ENCODE measurements at regions not wholly inside any gene's neighbourhood (a gene's known extent, or its start where the extent isn't known, plus 50 kb on each side); places are given as distances from the start of the nearest gene placed in this dataset.

DNA sequence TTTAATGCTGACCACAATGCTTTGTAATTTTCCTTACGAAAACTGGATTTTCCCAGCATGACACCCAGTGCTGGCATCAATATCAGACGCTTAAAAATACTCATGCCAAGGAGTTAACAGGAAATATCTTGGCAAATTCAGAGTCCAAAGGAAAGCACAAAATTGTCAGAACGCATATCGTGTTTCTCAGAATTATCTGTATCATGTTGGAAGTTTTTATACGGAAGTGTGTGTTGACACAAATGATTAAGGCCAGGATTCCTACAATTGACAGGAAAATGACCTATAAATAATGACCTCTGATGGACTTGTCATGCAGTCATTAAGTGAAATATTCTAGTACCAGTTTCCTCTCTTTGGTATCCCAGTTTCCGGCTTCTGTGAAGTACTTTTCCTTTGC is 132.1 kb upstream of the TLL1 start:
- peaks cover 5% of the 10 kb centered on the region for H3K9me3 Mint-ChIP-seq
- H3K36me3 Mint-ChIP-seq (ENCODE audit: low read depth) = no peaks in the 10 kb centered on the region
- no peak overlapping the region for H3K27ac Mint-ChIP-seq
- no peaks in the 10 kb centered on the region for H3K4me1 Mint-ChIP-seq
- no peak for ATAC-seq
- no peak overlapping the region for H3K4me3 Mint-ChIP-seq
- DNase-seq = no peak
- H3K27me3 Mint-ChIP-seq = no peaks in the 10 kb centered on the region

DNA sequence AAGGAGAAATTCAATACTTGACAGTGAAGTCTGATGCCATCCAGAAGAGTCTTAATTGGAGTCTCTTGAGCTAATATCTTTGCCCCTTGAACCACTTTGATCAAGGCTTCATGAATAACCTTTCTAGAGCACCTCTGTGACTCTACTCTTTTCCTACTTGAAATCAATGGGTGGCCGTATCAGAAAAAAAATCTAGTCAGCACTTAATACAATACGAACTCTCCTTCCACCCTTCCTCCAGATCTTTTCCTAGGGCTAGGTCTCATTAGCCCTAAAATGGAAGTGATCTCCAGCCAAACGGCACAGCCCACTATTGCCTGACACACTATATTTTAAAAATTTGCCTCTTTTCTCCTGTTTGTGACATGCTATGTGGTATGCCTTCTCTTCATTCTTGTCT is 129.6 kb upstream of the TLL1 start:
- Mint-ChIP-seq H3K4me3 (no peak overlapping the region), H3K27me3 (no peaks in the 10 kb centered on the region), H3K9me3 (no peaks in the 10 kb centered on the region), H3K36me3 (ENCODE audit: low read depth) (no peaks in the 10 kb centered on the region), H3K27ac (no peak overlapping the region), H3K4me1 (no peaks in the 10 kb centered on the region)
- ATAC-seq (no peak), DNase-seq (no peak)

DNA sequence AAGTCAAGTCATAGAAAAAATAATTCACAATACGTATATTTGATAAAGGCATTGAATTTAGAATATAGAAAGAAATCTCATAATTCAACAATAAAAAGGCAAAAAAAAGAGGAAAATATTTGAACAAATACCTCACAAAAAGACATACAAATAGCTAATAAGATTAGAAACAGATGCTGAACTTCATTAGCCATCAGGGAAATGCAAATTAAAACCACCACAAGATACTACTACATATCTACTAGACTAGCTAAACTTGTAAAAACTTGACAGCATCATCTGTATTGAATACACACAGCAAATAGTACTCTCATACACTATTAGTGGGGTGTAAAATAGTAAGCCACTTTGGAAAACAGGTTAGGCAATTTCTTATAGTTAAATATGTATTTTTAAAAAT is 128.7 kb upstream of the TLL1 start:
- Mint-ChIP-seq H3K27me3 (no peaks in the 10 kb centered on the region), H3K9me3 (no peaks in the 10 kb centered on the region), H3K4me3 (no peak overlapping the region), H3K4me1 (no peaks in the 10 kb centered on the region), H3K36me3 (ENCODE audit: low read depth) (no peaks in the 10 kb centered on the region), H3K27ac (no peak overlapping the region)
- no peak for ATAC-seq
- DNase-seq = no peak

DNA sequence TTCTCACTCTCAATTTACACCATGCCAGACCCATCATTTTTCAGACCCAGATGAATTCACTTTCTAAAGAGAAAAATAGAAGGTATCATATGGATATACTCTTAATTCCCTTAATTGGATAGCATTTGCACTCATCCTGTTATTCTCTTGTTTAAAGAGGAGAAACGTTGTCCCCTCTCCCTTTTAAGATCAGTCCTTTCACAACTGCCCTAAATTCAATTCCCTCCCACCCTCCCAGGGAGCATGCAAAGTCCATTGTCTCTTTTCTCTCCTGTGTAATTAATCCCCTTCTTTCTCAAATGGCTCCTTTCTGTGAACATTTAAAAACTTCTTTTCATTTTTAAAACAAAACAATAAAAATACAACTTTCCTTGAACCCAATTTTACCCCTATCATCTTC is 124.7 kb upstream of the TLL1 start:
- Mint-ChIP-seq H3K27ac (no peak overlapping the region), H3K4me1 (no peaks in the 10 kb centered on the region), H3K4me3 (no peak overlapping the region), H3K36me3 (ENCODE audit: low read depth) (no peaks in the 10 kb centered on the region), H3K9me3 (peaks cover 9% of the 10 kb centered on the region), H3K27me3 (no peaks in the 10 kb centered on the region)
- ATAC-seq = no peak
- DNase-seq = no peak

DNA sequence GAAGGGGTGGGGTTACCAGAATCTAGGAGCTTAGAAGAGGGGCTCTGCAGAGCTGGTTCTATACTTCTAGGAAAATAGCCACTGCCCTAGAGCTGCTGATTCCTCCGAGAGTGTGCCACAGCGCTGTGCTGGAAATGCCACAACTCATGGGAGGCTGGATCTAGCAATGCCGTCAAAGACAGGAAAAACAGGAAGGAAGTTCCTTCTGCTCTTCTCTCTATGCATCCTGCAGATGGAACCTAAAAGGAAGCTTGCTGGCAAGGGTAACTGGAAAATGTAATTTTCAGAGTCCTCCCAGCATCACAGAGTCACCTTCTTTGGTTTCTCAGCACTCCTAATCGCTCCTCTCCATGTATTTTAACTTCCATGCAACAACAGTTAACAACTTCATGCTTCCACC is 121.2 kb upstream of the TLL1 start:
- Mint-ChIP-seq H3K9me3 (peaks cover 9% of the 10 kb centered on the region), H3K36me3 (ENCODE audit: low read depth) (no peaks in the 10 kb centered on the region), H3K27me3 (no peaks in the 10 kb centered on the region), H3K27ac (no peak overlapping the region), H3K4me1 (no peaks in the 10 kb centered on the region), H3K4me3 (no peak overlapping the region)
- ATAC-seq (no peak), DNase-seq (no peak)

DNA sequence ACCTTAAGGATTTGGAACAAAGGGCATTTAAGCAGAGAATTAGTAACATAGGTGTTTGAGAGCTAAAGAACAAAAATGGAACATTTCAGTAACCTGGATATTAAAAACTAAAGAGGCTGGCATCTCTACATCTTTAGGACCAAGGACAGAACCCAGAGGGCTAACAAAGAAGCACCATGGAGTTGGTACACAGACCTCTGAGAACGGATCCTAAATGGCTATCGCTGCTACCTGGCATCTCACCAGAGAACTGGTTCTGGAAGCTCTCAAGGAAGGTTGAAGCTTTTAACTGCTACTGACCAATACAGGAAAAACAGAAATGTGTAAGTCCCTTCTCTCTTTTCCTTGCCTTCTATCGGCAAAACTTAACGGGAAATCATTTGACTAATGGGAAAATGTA is 118.4 kb upstream of the TLL1 start:
- Mint-ChIP-seq H3K36me3 (ENCODE audit: low read depth) (no peaks in the 10 kb centered on the region), H3K4me3 (no peak overlapping the region), H3K27me3 (no peaks in the 10 kb centered on the region), H3K4me1 (no peaks in the 10 kb centered on the region), H3K9me3 (peaks cover 9% of the 10 kb centered on the region), H3K27ac (no peak overlapping the region)
- no peak for ATAC-seq
- no peak for DNase-seq

DNA sequence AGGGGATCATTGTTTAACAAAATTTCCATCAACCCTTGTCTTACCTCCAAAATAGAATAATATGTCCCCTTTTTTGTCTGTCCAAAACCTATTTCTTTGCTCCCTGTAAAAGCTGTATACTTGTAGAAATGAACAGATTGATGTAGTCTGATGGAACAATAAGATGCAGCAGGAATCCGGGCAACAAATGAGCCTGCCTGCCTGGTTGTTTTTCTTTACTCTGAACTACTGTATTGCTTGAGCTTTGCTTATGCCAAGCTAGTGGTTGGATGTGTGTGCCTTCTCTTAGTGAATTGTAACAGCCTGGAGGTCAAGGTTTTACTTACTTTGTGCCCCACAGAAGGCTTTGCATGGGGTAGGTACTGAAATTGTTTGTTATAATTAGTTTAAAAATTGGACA is 116.2 kb upstream of the TLL1 start:
- Mint-ChIP-seq H3K27me3 (no peaks in the 10 kb centered on the region), H3K36me3 (ENCODE audit: low read depth) (no peaks in the 10 kb centered on the region), H3K4me3 (no peak overlapping the region), H3K9me3 (no peaks in the 10 kb centered on the region), H3K27ac (no peak overlapping the region), H3K4me1 (no peaks in the 10 kb centered on the region)
- DNase-seq (no peak), ATAC-seq (no peak)

DNA sequence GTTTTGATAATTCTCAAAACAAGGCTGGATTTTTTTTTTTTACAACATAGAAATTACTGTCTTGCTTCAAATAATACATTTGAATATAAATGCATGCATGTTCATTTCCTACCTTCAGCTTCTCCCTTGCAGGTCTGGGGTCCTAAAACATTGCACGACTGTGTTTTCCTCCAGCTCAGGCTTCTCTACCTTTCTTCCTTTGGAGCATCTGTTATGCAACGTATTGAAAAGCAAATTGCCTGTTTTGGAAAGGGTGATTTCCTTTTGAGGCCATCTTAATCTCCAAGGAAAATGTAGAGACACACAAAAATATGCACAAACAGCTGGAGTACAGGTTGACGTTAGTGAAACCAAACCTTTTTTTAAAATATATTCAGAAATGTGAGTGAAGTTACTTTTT is 115.6 kb upstream of the TLL1 start:
- Mint-ChIP-seq H3K4me3 (no peak overlapping the region), H3K9me3 (no peaks in the 10 kb centered on the region), H3K4me1 (no peaks in the 10 kb centered on the region), H3K27ac (no peak overlapping the region), H3K36me3 (ENCODE audit: low read depth) (no peaks in the 10 kb centered on the region), H3K27me3 (no peaks in the 10 kb centered on the region)
- DNase-seq (no peak), ATAC-seq (no peak)

DNA sequence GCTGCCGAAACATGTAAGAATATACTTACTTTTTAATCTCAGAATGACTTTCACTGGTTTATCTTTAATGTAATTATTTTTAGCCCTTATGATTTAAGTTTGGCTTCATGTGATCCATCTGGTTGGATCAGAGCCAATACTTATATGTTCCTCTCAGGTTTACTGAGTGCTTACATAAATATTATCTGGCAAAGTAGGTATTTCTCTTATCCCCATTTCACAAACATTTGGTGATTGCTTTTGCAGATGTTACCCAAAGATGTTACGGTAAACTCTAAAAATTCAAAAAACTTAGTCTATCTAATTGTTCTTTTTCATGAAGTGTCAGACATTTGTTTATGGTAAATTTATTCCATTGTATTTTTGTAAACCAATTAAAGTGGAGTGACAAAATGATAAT is 115.0 kb upstream of the TLL1 start:
- Mint-ChIP-seq H3K27ac (no peak overlapping the region), H3K9me3 (no peaks in the 10 kb centered on the region), H3K36me3 (ENCODE audit: low read depth) (no peaks in the 10 kb centered on the region), H3K4me1 (no peaks in the 10 kb centered on the region), H3K4me3 (no peak overlapping the region), H3K27me3 (no peaks in the 10 kb centered on the region)
- DNase-seq = no peak
- no peak for ATAC-seq

DNA sequence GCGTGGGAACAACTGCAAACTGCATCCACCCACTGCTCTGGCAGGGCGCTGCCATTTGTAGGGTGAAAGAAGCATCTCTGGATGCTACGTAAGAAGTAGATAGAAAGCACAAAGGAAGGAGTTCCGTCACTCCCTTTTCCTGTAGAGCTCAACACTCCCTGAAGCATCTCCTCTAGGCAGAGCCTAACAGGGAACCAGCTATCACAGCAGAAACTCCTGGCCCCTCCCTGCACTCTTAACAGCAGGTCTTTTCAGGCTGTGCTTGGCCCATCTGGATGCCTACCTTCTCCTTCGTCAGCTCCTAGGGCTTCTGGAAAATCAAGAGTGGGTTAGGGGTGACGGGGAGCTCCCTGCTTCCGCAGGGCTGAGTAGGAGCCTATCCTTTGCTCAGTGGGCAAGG is 112.9 kb upstream of the TLL1 start:
- Mint-ChIP-seq H3K4me1 (no peaks in the 10 kb centered on the region), H3K4me3 (no peak overlapping the region), H3K9me3 (no peaks in the 10 kb centered on the region), H3K36me3 (ENCODE audit: low read depth) (no peaks in the 10 kb centered on the region), H3K27me3 (no peaks in the 10 kb centered on the region), H3K27ac (no peak overlapping the region)
- ATAC-seq (no peak), DNase-seq (no peak)

DNA sequence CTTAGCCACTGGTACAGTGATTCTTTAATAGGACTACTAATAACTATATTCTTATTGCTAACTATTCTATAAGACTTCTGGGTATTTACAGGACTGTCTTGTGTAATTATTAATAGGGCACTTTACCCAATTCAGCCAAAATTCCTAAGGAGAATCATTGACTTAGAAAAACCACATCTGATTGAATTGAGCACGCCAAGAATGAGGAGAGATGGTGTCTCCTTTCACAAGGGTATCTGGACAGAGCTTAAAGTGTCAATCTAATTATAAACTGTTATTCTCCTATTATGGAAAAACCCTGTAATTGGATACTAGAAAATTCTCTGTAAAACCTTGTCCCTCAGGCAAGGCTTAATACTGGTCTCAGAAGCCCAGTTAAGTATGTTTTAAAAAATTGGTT is 111.1 kb upstream of the TLL1 start:
- H3K4me1 Mint-ChIP-seq = no peaks in the 10 kb centered on the region
- H3K9me3 Mint-ChIP-seq = no peaks in the 10 kb centered on the region
- DNase-seq = no peak
- no peak overlapping the region for H3K27ac Mint-ChIP-seq
- no peak for ATAC-seq
- no peaks in the 10 kb centered on the region for H3K36me3 Mint-ChIP-seq (ENCODE audit: low read depth)
- no peaks in the 10 kb centered on the region for H3K27me3 Mint-ChIP-seq
- no peak overlapping the region for H3K4me3 Mint-ChIP-seq

DNA sequence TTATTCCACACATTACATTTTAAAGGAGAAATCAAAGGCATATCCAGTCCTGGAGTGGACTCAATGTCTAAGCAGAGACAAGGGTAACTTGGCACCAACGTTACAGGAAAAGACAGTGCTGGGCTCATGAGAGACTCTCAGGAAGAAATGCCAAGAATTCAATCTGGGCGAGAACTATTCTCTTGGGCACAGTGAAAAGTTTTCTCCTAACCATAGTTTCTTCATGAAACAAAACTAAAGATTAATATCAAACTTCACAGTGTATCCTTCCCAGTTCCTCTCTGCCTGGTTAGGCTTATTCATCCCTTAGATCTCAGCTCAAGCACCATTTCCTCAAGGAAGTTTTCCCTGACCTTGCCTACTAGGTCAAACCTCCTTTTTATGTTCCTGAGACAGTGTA is 109.4 kb upstream of the TLL1 start:
- Mint-ChIP-seq H3K27me3 (no peaks in the 10 kb centered on the region), H3K4me3 (no peak overlapping the region), H3K27ac (no peak overlapping the region), H3K4me1 (no peaks in the 10 kb centered on the region), H3K36me3 (ENCODE audit: low read depth) (no peaks in the 10 kb centered on the region), H3K9me3 (no peaks in the 10 kb centered on the region)
- no peak for ATAC-seq
- no peak for DNase-seq

DNA sequence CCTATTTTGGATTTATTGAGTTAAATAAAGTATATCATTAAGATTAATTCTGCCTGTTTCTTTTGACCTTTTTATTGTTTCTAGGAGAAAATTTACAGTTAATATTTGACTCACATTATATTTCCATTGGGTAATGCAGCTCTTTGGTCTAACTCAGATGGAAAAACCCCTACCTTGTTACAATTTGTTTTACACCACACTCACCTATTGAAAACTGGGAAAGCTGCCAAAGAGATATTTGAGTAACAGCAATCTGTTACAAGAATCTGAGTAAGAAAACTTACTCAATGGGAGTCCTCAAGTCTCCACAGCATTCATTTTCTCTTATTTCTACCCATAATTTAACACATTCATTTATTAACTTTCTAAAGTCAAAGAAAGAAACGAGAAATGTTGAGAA is 108.0 kb upstream of the TLL1 start:
- no peaks in the 10 kb centered on the region for H3K36me3 Mint-ChIP-seq (ENCODE audit: low read depth)
- no peak for DNase-seq
- H3K27ac Mint-ChIP-seq = no peak overlapping the region
- no peaks in the 10 kb centered on the region for H3K27me3 Mint-ChIP-seq
- no peaks in the 10 kb centered on the region for H3K4me1 Mint-ChIP-seq
- H3K9me3 Mint-ChIP-seq = no peaks in the 10 kb centered on the region
- H3K4me3 Mint-ChIP-seq = no peak overlapping the region
- ATAC-seq = no peak

DNA sequence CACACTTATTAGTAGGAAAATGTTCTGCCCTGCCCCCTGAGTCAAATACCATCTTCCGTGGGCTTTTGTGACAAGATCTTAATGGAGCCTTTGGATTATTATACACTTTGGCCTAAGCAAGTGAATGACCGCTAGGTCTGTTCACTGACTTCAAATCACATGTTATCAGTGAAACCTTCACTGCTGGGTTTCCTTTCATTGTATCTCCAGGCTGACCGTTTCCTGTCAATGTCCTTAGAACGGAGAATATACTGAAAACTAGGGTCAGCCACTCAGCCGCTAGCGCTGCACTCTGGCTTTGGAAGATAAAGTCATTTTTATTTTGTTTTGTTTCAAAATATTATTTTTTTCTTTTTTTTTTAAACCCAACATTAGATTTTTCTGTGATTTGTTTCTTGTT is 107.0 kb upstream of the TLL1 start:
- H3K4me1 Mint-ChIP-seq = no peaks in the 10 kb centered on the region
- H3K4me3 Mint-ChIP-seq = no peak overlapping the region
- H3K9me3 Mint-ChIP-seq = no peaks in the 10 kb centered on the region
- no peak overlapping the region for H3K27ac Mint-ChIP-seq
- H3K27me3 Mint-ChIP-seq = no peaks in the 10 kb centered on the region
- ATAC-seq (no peak), DNase-seq (no peak)
- no peaks in the 10 kb centered on the region for H3K36me3 Mint-ChIP-seq (ENCODE audit: low read depth)

DNA sequence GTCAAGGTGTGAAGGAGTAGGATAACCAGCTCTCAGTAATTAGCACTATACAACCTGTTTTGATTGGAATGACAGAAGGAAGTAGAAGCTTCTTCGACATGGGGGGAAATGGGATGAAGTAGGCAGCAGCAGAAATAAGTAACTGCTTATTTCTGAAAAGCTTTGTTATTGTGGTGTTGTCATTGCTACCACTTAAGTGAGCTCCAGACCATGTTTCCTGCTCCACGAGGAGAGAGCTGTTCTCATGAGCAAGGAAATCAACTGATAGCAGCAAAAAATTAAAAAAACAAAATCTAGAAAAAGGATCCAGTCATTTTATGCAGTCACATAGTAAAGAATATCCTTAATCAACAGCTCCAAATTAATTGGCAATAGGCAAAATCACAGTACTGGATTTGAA is 106.1 kb upstream of the TLL1 start:
- DNase-seq (no peak), ATAC-seq (no peak)
- no peaks in the 10 kb centered on the region for H3K27me3 Mint-ChIP-seq
- H3K9me3 Mint-ChIP-seq = no peaks in the 10 kb centered on the region
- H3K4me3 Mint-ChIP-seq = no peak overlapping the region
- no peak overlapping the region for H3K27ac Mint-ChIP-seq
- H3K36me3 Mint-ChIP-seq (ENCODE audit: low read depth) = no peaks in the 10 kb centered on the region
- no peaks in the 10 kb centered on the region for H3K4me1 Mint-ChIP-seq

DNA sequence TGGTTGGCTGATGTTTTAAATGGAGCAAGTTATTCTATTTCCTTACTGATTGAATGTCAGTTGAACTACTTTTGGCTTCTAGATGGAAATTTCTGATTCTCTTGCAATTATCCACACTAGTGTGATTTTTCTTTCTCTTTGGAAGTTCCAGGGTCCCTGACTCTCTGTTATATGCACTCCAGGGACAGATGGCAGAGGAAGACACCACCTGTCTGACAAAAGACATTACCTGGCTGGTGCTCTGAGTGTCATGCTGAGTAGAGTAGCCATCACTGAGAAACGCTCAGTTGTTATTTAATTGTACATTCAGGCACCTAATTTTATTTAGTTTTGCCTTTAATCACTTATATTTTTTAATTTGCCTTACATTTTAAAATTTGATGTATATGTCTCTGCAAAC is 105.4 kb upstream of the TLL1 start:
- Mint-ChIP-seq H3K4me3 (no peak overlapping the region), H3K4me1 (no peaks in the 10 kb centered on the region), H3K36me3 (ENCODE audit: low read depth) (no peaks in the 10 kb centered on the region), H3K27me3 (no peaks in the 10 kb centered on the region), H3K9me3 (no peaks in the 10 kb centered on the region), H3K27ac (no peak overlapping the region)
- ATAC-seq (no peak), DNase-seq (no peak)

DNA sequence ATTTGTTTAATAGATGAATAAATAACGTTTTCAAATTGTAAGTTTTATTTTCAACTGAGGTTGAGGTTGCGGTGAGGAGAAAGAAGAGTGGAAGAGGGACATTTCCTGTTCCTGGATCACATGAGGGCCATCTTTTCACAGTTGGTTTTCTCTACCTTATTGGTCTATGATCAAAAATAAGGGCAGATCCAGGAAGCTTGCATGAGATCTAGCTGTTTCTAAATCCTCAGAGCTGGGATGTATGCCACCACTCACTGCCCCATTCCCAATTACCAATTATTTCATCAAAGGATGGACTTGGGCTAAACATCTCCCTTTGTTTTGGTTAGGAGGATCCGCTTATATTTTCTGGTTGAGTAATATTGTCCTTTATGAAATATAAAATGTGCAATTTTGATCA is 104.8 kb upstream of the TLL1 start:
- Mint-ChIP-seq H3K27me3 (no peaks in the 10 kb centered on the region), H3K4me1 (no peaks in the 10 kb centered on the region), H3K36me3 (ENCODE audit: low read depth) (no peaks in the 10 kb centered on the region), H3K4me3 (no peak overlapping the region), H3K27ac (no peak overlapping the region), H3K9me3 (no peaks in the 10 kb centered on the region)
- no peak for ATAC-seq
- DNase-seq = no peak

Measured in activated naive CD8-positive, alpha-beta T cell treated with anti-CD3 and anti-CD28 coated beads, Interleukin-2, amount 50 U/mL, for 24 hours (primary cell).